T-cell (primary cell): ENCODE measurements at regions not wholly inside any gene's neighbourhood (a gene's known extent, or its start where the extent isn't known, plus 50 kb on each side); places are given as distances from the start of the nearest gene placed in this dataset.

Experiments used
- ATAC-seq, 4 experiments: fragments of 200-7000 bp in 3 of 4; fragments of 150-1000 bp in 1 of 4; cut with Tn5 transposase; replicated peaks in 1 of 4; 1 replicate in 3 of 4; 2 replicates in 1 of 4; pipeline ENCODE4 v1.10.0; 2021; ENCODE audit warnings: moderate library complexity in 3 of 4, mild to moderate bottlenecking in 2 of 4, moderate number of reproducible peaks in 1 of 4
- CTCF ChIA-PET, 2 donors: fragments of 300-600 bp; sonication (Branson Sonifier 250); formaldehyde crosslinking; loops; one replicate each; lab custom pipeline; 2022; ENCODE audit warnings: antibody characterized with exemption in 2 of 2; lab: Charles Lee
- POLR2A ChIA-PET, 2 donors: fragments of 300-600 bp; sonication (Branson Sonifier 250); formaldehyde crosslinking; loops; one replicate each; lab custom pipeline; 2022; ENCODE audit warnings: antibody characterized with exemption in 2 of 2; lab: Charles Lee
- DNase-seq, 35 experiments: peaks; one replicate each; pipeline versions ENCODE4 v3.0.0 to v3.0.0-alpha.2; 2013 to 2023
- H3K27ac ChIP-seq: one replicate; pipeline ENCODE4 v1.5.1; 2013; ENCODE audit warnings: low read length
- H3K27me3 ChIP-seq, 2 experiments: replicated peaks in 1 of 2; 1 replicate in 1 of 2; 2 replicates in 1 of 2; pipeline versions ENCODE4 v1.6.1 to v1.7.0; 2013; ENCODE audit warnings: low read length in 1 of 2, mixed read lengths in 1 of 2; ENCODE audit not compliant: control insufficient read depth in 2 of 2, insufficient read depth in 2 of 2; ENCODE audit errors: extremely low read depth in 1 of 2
- H3K36me3 ChIP-seq, 2 donors: 1 replicate in 1 of 2; 2 replicates in 1 of 2; pipeline versions ENCODE4 v1.6.1 to v1.7.0; 2013; ENCODE audit warnings: low read length in 1 of 2; ENCODE audit not compliant: control insufficient read depth in 2 of 2, insufficient read depth in 1 of 2; ENCODE audit errors: extremely low read depth in 1 of 2
- H3K4me1 ChIP-seq, 2 experiments: 1 replicate in 1 of 2; 2 replicates in 1 of 2; pipeline versions ENCODE4 v1.6.1 to v1.7.0; 2013; ENCODE audit warnings: low read length in 2 of 2, mixed read lengths in 1 of 2; ENCODE audit not compliant: insufficient read depth in 2 of 2, control insufficient read depth in 1 of 2; ENCODE audit errors: extremely low read depth in 1 of 2
- H3K4me3 ChIP-seq, 2 donors: 1 replicate in 1 of 2; 2 replicates in 1 of 2; pipeline versions ENCODE4 v1.5.1 to v1.7.0; 2013; ENCODE audit warnings: mild to moderate bottlenecking in 2 of 2, low read length in 1 of 2, moderate library complexity in 1 of 2; ENCODE audit not compliant: control insufficient read depth in 1 of 2; ENCODE audit errors: extremely low read depth in 1 of 2
- H3K9me3 ChIP-seq: 2 replicates; pipeline ENCODE4 v1.7.0; 2013
- H3K27ac Mint-ChIP-seq, 2 donors: one replicate each; pipeline ENCODE4 v1.8.0; 2020 to 2021; ENCODE audit warnings: mild to moderate bottlenecking in 2 of 2, mixed read lengths in 2 of 2
- H3K27me3 Mint-ChIP-seq, 2 donors: one replicate each; pipeline ENCODE4 v1.8.0; 2021 to 2022; ENCODE audit warnings: mixed read lengths in 2 of 2
- H3K36me3 Mint-ChIP-seq: one replicate; pipeline ENCODE4 v1.8.0; 2021; ENCODE audit warnings: mixed read lengths
- H3K4me1 Mint-ChIP-seq, 3 donors: one replicate each; pipeline ENCODE4 v1.8.0; 2020 to 2022; ENCODE audit warnings: mixed read lengths in 3 of 3, mild to moderate bottlenecking in 1 of 3
- H3K4me3 Mint-ChIP-seq, 3 donors: one replicate each; pipeline ENCODE4 v1.8.0; 2020 to 2022; ENCODE audit warnings: mild to moderate bottlenecking in 3 of 3, mixed read lengths in 3 of 3, moderate library complexity in 3 of 3
- H3K9me3 Mint-ChIP-seq, 3 donors: one replicate each; pipeline ENCODE4 v1.8.0; 2020 to 2022; ENCODE audit warnings: mixed read lengths in 3 of 3
- WGBS: methylation state at CpG from one replicate; pipeline ENCODE4 v1.1.5; 2013; ENCODE audit warnings: missing lambda C conversion rate; ENCODE audit not compliant: insufficient coverage; 5-methylcytosine and 5-hydroxymethylcytosine counted together

- Mint-ChIP-seq H3K27me3 (no peaks in the 10 kb centered on the region), H3K36me3 (no peaks in the 10 kb centered on the region), H3K9me3 (peaks cover 3 to 32% (median 6%) of the 10 kb centered on the region in 3 donors), H3K4me3 (no peak overlapping the region), H3K27ac (no peak overlapping the region), H3K4me1 (no peaks in the 10 kb centered on the region)
- Histone ChIP-seq H3K27ac (no peak overlapping the region), H3K9me3 (no peaks in the 10 kb centered on the region), H3K36me3 (no peaks in the 10 kb centered on the region), H3K4me1 (no peaks in the 10 kb centered on the region), H3K27me3 (no peaks in the 10 kb centered on the region), H3K4me3 (no peak overlapping the region)
- CTCF ChIA-PET: no interaction called here
- DNase-seq: no peak
- 20% methylated on average over 1 of the region's 5 CpGs for WGBS
- POLR2A ChIA-PET: no interaction called here
- no peak for ATAC-seq
These were observed 1024.8 kb upstream of the EEF2KMT start for GRCh38 chr16:6122401-6122800.

DNA sequence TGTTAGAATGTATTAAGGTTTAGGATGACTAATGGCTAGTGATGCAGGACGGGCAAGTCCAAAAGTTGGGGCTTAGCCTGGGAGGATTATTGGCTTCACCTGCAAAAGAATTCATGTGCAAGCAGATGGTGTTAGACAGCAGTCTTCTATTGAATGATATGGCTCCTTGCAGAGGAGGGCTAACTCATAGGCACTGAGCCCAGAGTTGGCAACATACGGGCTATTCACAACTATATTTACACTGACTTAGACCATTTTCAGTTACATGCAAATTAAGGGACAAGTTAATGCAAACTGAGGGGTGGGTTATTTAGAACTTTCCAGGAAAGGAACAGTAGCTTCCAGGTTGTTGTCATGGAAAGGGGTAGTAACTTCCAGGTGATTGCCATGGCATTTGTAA is 1017.1 kb upstream of the EEF2KMT start:
- Mint-ChIP-seq H3K9me3 (peaks cover 4 to 27% (median 4%) of the 10 kb centered on the region in 3 donors), H3K4me3 (no peak overlapping the region), H3K36me3 (no peaks in the 10 kb centered on the region), H3K27me3 (no peaks in the 10 kb centered on the region), H3K27ac (no peak overlapping the region), H3K4me1 (no peaks in the 10 kb centered on the region)
- Histone ChIP-seq H3K4me3 (no peak overlapping the region), H3K9me3 (no peaks in the 10 kb centered on the region), H3K4me1 (no peaks in the 10 kb centered on the region), H3K27ac (no peak overlapping the region), H3K36me3 (no peaks in the 10 kb centered on the region), H3K27me3 (no peaks in the 10 kb centered on the region)
- DNase-seq (no peak), ATAC-seq (no peak)
- POLR2A ChIA-PET: no interaction called here
- CTCF ChIA-PET: no interaction called here
- WGBS: 60% methylated on average over 1 of the region's 2 CpGs

DNA sequence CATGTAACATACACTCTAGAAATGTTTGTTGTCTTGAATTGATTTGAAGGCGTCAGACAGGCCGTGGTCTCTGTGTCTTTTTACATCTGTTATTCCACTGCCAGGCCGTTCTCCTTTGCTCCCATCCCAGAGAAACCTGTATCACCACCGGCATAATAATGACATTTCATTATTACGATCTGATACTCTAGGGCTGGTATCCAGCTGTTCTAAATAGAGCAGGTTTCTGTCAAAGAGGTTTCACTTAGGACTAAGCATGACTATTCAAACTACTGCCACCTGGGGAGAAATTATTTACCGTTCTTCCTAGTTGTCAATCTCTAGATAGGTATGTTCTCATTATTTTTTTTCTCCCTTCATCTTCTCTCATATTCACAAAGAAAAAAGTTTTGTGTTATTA is 1016.2 kb upstream of the EEF2KMT start:
- POLR2A ChIA-PET: no interaction called here

GRCh38 chr16:6112700-6113099 is 1015.1 kb upstream of the EEF2KMT start:
- Mint-ChIP-seq H3K27me3 (no peaks in the 10 kb centered on the region), H3K27ac (no peak overlapping the region), H3K4me3 (no peak overlapping the region), H3K36me3 (no peaks in the 10 kb centered on the region), H3K9me3 (peaks cover 4 to 17% (median 8%) of the 10 kb centered on the region in 3 donors), H3K4me1 (no peaks in the 10 kb centered on the region)
- ChIA-PET POLR2A (no interaction called here), CTCF (no interaction called here)
- DNase-seq (no peak), ATAC-seq (no peak)
- H3K4me1 ChIP-seq: no peaks in the 10 kb centered on the region
- H3K9me3 ChIP-seq: no peaks in the 10 kb centered on the region
- H3K4me3 ChIP-seq: no peak overlapping the region
- 58% methylated on average over 2 of the region's 2 CpGs for WGBS
- no peaks in the 10 kb centered on the region for H3K27me3 ChIP-seq
- H3K27ac ChIP-seq: no peak overlapping the region
- no peaks in the 10 kb centered on the region for H3K36me3 ChIP-seq

More for the DNA sequence above, 1016.2 kb upstream of the EEF2KMT start:
- no peak overlapping the region for H3K27ac ChIP-seq
- H3K4me1 Mint-ChIP-seq: no peaks in the 10 kb centered on the region
- DNase-seq: no peak
- H3K9me3 ChIP-seq: no peaks in the 10 kb centered on the region
- no peaks in the 10 kb centered on the region for H3K27me3 ChIP-seq
- ATAC-seq: no peak
- no peaks in the 10 kb centered on the region for H3K4me1 ChIP-seq
- WGBS: 50% methylated on average over 2 of the region's 6 CpGs
- no peaks in the 10 kb centered on the region for H3K36me3 ChIP-seq
- H3K36me3 Mint-ChIP-seq: no peaks in the 10 kb centered on the region
- H3K4me3 ChIP-seq: no peak overlapping the region
- no peak overlapping the region for H3K4me3 Mint-ChIP-seq
- no peaks in the 10 kb centered on the region for H3K27me3 Mint-ChIP-seq
- CTCF ChIA-PET: no interaction called here
- H3K27ac Mint-ChIP-seq: no peak overlapping the region
- H3K9me3 Mint-ChIP-seq: peaks cover 4 to 20% (median 4%) of the 10 kb centered on the region in 3 donors

DNA sequence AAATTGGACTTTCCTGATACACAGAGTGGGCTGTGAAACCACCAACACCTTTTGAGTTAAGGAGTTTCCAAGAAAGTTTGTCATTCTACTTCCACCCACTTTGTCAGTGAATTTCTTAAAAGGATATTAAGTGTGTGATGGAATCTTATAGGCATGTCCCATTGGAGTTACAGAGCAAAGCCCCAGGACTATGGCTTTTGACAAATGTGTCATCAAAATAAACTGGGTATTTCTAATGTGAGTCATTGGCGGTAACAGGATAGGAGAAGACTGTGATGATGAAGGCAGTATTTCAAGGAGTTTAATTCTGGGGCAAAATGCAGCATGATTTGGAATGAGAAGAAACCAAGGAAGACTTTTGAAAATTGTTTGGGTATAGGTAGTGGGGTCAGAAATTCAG is 1013.8 kb upstream of the EEF2KMT start:
- H3K27me3 Mint-ChIP-seq: no peaks in the 10 kb centered on the region
- no peak overlapping the region for H3K4me3 Mint-ChIP-seq
- no peaks in the 10 kb centered on the region for H3K4me1 ChIP-seq
- H3K27ac Mint-ChIP-seq: no peak overlapping the region
- H3K36me3 ChIP-seq: no peaks in the 10 kb centered on the region
- no peaks in the 10 kb centered on the region for H3K36me3 Mint-ChIP-seq
- peaks cover 5 to 22% (median 15%) of the 10 kb centered on the region in 3 donors for H3K9me3 Mint-ChIP-seq
- DNase-seq (no peak), ATAC-seq (no peak)
- no peak overlapping the region for H3K4me3 ChIP-seq
- WGBS: 83% methylated on average over 1 of the region's 1 CpG
- no peaks in the 10 kb centered on the region for H3K4me1 Mint-ChIP-seq
- no peak overlapping the region for H3K27ac ChIP-seq
- H3K9me3 ChIP-seq: no peaks in the 10 kb centered on the region
- CTCF ChIA-PET: no interaction called here
- no peaks in the 10 kb centered on the region for H3K27me3 ChIP-seq
- POLR2A ChIA-PET: no interaction called here

DNA sequence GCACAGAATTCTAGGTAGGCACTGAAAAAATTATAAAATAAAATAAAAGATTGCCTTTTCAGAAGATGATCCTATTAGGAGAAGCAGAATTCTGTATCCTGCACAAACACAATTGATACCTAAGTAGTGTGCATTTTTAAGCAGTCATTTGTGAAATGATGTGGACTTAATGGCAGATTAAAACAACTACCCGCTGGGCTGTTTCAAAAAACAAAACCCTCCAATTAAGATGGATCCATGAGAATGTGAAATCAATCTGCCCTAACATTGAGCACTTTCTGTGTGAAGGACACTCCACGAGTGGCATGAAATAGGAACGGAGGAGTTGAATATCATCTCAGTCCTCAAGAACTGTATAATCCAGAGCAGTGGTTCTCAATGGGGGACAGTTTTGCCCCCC is 1012.8 kb upstream of the EEF2KMT start:
- no peaks in the 10 kb centered on the region for H3K4me1 Mint-ChIP-seq
- H3K4me1 ChIP-seq: no peaks in the 10 kb centered on the region
- H3K4me3 Mint-ChIP-seq: no peak overlapping the region
- no peak overlapping the region for H3K27ac Mint-ChIP-seq
- H3K9me3 Mint-ChIP-seq: peaks cover 5 to 22% (median 15%) of the 10 kb centered on the region in 3 donors
- CTCF ChIA-PET: no interaction called here
- no peak for DNase-seq
- no peaks in the 10 kb centered on the region for H3K36me3 Mint-ChIP-seq
- H3K27me3 Mint-ChIP-seq: no peaks in the 10 kb centered on the region
- POLR2A ChIA-PET: no interaction called here
- no peaks in the 10 kb centered on the region for H3K9me3 ChIP-seq
- 100% methylated on average over 1 of the region's 3 CpGs for WGBS
- H3K36me3 ChIP-seq: no peaks in the 10 kb centered on the region
- no peak for ATAC-seq
- H3K27ac ChIP-seq: no peak overlapping the region
- H3K4me3 ChIP-seq: no peak overlapping the region
- no peaks in the 10 kb centered on the region for H3K27me3 ChIP-seq

DNA sequence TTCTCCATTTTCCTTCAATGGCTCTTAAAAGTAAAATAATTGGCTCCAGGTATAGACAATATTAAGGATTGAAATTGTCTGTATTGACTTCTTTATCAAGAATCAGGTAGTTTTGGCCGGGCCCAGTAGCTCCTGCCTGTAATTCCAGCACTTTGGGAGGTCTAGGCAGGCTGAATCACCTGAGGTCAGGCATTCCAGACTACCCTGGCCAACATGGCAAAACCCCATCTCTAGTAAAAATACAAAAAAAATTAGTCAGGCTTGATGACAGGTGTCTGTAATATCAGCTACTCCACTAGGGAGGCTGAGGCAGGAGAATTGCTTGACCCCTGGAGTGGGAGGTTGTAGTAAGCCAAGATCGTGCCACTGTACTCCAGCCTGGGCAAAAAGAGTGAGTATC is 1008.5 kb upstream of the EEF2KMT start:
- Mint-ChIP-seq H3K27me3 (no peaks in the 10 kb centered on the region), H3K27ac (no peak overlapping the region)
- CTCF ChIA-PET: no interaction called here

More for the DNA sequence above, 1008.5 kb upstream of the EEF2KMT start:
- H3K27ac ChIP-seq: no peak overlapping the region
- H3K4me1 Mint-ChIP-seq: no peaks in the 10 kb centered on the region
- H3K27me3 ChIP-seq: no peaks in the 10 kb centered on the region
- ATAC-seq (no peak), DNase-seq (no peak)
- peaks cover 14 to 18% (median 15%) of the 10 kb centered on the region in 3 donors for H3K9me3 Mint-ChIP-seq
- WGBS: no CpG with 5 or more reads among the region's 2 CpGs
- H3K36me3 Mint-ChIP-seq: no peaks in the 10 kb centered on the region
- no peak overlapping the region for H3K4me3 ChIP-seq
- POLR2A ChIA-PET: no interaction called here
- H3K4me3 Mint-ChIP-seq: no peak overlapping the region
- no peaks in the 10 kb centered on the region for H3K4me1 ChIP-seq
- no peaks in the 10 kb centered on the region for H3K36me3 ChIP-seq
- no peaks in the 10 kb centered on the region for H3K9me3 ChIP-seq
